Sigmoid colon (tissue), 3 donors: ENCODE measurements at regions not wholly inside any gene's neighbourhood (a gene's known extent, or its start where the extent isn't known, plus 50 kb on each side); places are given as distances from the start of the nearest gene placed in this dataset.

ENCODE experiments used
- CTCF ChIP-seq, 4 experiments: fragments of 450-650 bp in 3 of 4; fragments of 200-600 bp in 1 of 4; IDR thresholded peaks; one replicate each; pipeline ENCODE4 v1.5.1; 2016 to 2019; ENCODE audit warnings: antibody characterized with exemption in 4 of 4, mild to moderate bottlenecking in 3 of 4, moderate library complexity in 2 of 4
- POLR2A ChIP-seq, 2 donors: fragments of 450-650 bp; IDR thresholded peaks; one replicate each; pipeline ENCODE4 v1.6.1; 2016; ENCODE audit warnings: antibody characterized with exemption in 2 of 2, mild to moderate bottlenecking in 2 of 2, moderate library complexity in 2 of 2

GRCh38 chr13:107141767-107142166, 573.8 kb upstream of the ARGLU1 start:
- no peak for TF ChIP-seq CTCF (IDR thresholded peaks at IDR 0.05)
- TF ChIP-seq POLR2A (IDR thresholded peaks at IDR 0.05): no peak
